Neuronal stem cell (in vitro differentiated cells): ENCODE measurements at regions not wholly inside any gene's neighbourhood (a gene's known extent, or its start where the extent isn't known, plus 50 kb on each side); places are given as distances from the start of the nearest gene placed in this dataset.

ENCODE experiments used
- DNase-seq: peaks from one replicate; pipeline ENCODE4 v3.0.0-alpha.2; 2013; ENCODE audit warnings: low spot score
- H2AFZ ChIP-seq: one replicate; pipeline ENCODE4 v1.6.1; 2013; ENCODE audit warnings: mild to moderate bottlenecking, low read length, inconsistent platforms
- H2AK5ac ChIP-seq: 2 replicates; pipeline ENCODE4 v1.6.1; 2013; ENCODE audit warnings: low read depth, mild to moderate bottlenecking, inconsistent platforms, low read length, moderate library complexity, mixed read lengths
- H2BK120ac ChIP-seq: 2 replicates; pipeline ENCODE4 v1.6.1; 2013; ENCODE audit warnings: low read depth, mild to moderate bottlenecking, inconsistent platforms, low read length, moderate library complexity, mixed read lengths
- H2BK12ac ChIP-seq: one replicate; pipeline ENCODE4 v1.6.1; 2013; ENCODE audit warnings: low read length, inconsistent platforms
- H2BK15ac ChIP-seq: 2 replicates; pipeline ENCODE4 v1.6.1; 2013; ENCODE audit warnings: mild to moderate bottlenecking, low read length, inconsistent platforms, mixed read lengths
- H2BK5ac ChIP-seq: one replicate; pipeline ENCODE4 v1.6.1; 2013; ENCODE audit warnings: inconsistent platforms, mild to moderate bottlenecking, low read length, moderate library complexity
- H3K14ac ChIP-seq: one replicate; pipeline ENCODE4 v1.6.1; 2013; ENCODE audit warnings: low read length, inconsistent platforms
- H3K18ac ChIP-seq: 2 replicates; pipeline ENCODE4 v1.6.1; 2013; ENCODE audit warnings: low read length, inconsistent platforms
- H3K23ac ChIP-seq: 2 replicates; pipeline ENCODE4 v1.6.1; 2013; ENCODE audit warnings: low read depth, mild to moderate bottlenecking, mixed read lengths, low read length, inconsistent platforms; ENCODE audit not compliant: poor library complexity
- H3K27ac ChIP-seq: replicated peaks from 3 replicates; pipeline ENCODE4 v1.5.1; 2013; ENCODE audit warnings: low read length, inconsistent platforms
- H3K27me3 ChIP-seq, 3 experiments: 2 replicates each; pipeline ENCODE4 v1.6.1; 2013; ENCODE audit warnings: low read length in 3 of 3, mild to moderate bottlenecking in 2 of 3, inconsistent platforms in 1 of 3, low read depth in 1 of 3, mixed read lengths in 1 of 3, moderate library complexity in 1 of 3; ENCODE audit not compliant: control insufficient read depth in 3 of 3, insufficient read depth in 3 of 3
- H3K36me3 ChIP-seq, 2 donors: replicated peaks in 1 of 2; 2 replicates each; pipeline ENCODE4 v1.6.1; 2013; ENCODE audit warnings: low read length in 2 of 2; ENCODE audit not compliant: control insufficient read depth in 2 of 2, insufficient read depth in 2 of 2
- H3K4ac ChIP-seq: 2 replicates; pipeline ENCODE4 v1.6.1; 2013; ENCODE audit warnings: inconsistent platforms, mild to moderate bottlenecking, low read length, moderate library complexity
- H3K4me1 ChIP-seq, 2 donors: 1 replicate in 1 of 2; 2 replicates in 1 of 2; pipeline ENCODE4 v1.6.1; 2013; ENCODE audit warnings: low read length in 2 of 2, low read depth in 1 of 2; ENCODE audit not compliant: control insufficient read depth in 2 of 2, insufficient read depth in 1 of 2
- H3K4me2 ChIP-seq: one replicate; pipeline ENCODE4 v1.6.1; 2013; ENCODE audit warnings: mild to moderate bottlenecking, low read length, inconsistent platforms; ENCODE audit not compliant: insufficient read depth, poor library complexity, severe bottlenecking
- H3K4me3 ChIP-seq, 2 donors: 2 replicates each; pipeline ENCODE4 v1.5.1; 2013; ENCODE audit warnings: low read length in 2 of 2, mild to moderate bottlenecking in 2 of 2, inconsistent platforms in 1 of 2, moderate library complexity in 1 of 2
- H3K79me1 ChIP-seq: one replicate; pipeline ENCODE4 v1.6.1; 2013; ENCODE audit warnings: low read depth, mild to moderate bottlenecking, inconsistent platforms, low read length, moderate library complexity
- H3K9ac ChIP-seq: one replicate; pipeline ENCODE4 v1.6.1; 2013; ENCODE audit warnings: mild to moderate bottlenecking, low read depth, low read length, inconsistent platforms; ENCODE audit not compliant: poor library complexity
- H3K9me3 ChIP-seq, 2 donors: replicated peaks in 1 of 2; 2 replicates each; pipeline versions ENCODE3 to v1.6.1; 2013; ENCODE audit warnings: low read length in 2 of 2, mild to moderate bottlenecking in 2 of 2, inconsistent platforms in 1 of 2, low read depth in 1 of 2, mixed read lengths in 1 of 2, moderate library complexity in 1 of 2; ENCODE audit not compliant: control insufficient read depth in 2 of 2, insufficient read depth in 1 of 2
- H4K8ac ChIP-seq: one replicate; pipeline ENCODE4 v1.6.1; 2013; ENCODE audit warnings: low read depth, mild to moderate bottlenecking, inconsistent platforms, low read length, moderate library complexity
- H4K91ac ChIP-seq: one replicate; pipeline ENCODE4 v1.6.1; 2013; ENCODE audit warnings: low read length, low read depth, mild to moderate bottlenecking, inconsistent platforms; ENCODE audit not compliant: poor library complexity
- WGBS, 2 donors: extraction: QIAGEN DNeasy Blood & Tissue Kit; methylation state at CpG; one replicate each; pipeline ENCODE4 v1.1.7; 2013; ENCODE audit warnings: missing lambda C conversion rate in 2 of 2, mixed read lengths in 1 of 2; ENCODE audit not compliant: insufficient read length in 2 of 2, insufficient replicate concordance in 1 of 2; ENCODE audit errors: extremely low coverage in 2 of 2; 5-methylcytosine and 5-hydroxymethylcytosine counted together

DNA sequence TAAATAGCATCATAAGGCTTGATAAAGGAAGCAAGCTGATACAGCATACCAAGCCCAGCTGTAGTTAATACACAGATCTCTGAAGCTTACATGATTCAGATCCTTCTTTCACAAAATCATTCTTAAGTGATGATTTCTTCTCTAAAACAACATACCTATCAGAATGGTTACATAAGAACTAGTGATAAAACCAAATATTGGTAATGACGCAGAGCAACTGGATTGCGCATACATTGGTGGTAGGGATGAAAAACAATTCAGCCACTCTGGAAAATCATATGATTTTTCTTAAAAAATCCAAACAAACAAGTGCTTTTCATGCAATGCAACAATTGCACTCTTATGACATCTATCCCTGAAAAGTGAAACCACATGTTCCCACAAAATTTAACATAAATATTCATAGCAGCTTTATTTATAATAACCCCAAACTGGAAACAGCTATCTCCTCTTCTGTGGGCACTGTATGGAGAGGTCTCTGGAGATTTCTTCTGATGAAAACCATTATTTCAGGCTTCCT lies 153.6 kb upstream of the DSEL start:
- no peak for DNase-seq
- H2AFZ ChIP-seq, result no peak overlapping the region
- no peaks in the 10 kb centered on the region for H3K27me3 ChIP-seq
- no peak overlapping the region for H3K14ac ChIP-seq
- no peak overlapping the region for H3K4me2 ChIP-seq
- no peak overlapping the region for H3K27ac ChIP-seq
- no peak overlapping the region for H2BK12ac ChIP-seq
- no peak overlapping the region for H2BK120ac ChIP-seq
- no peaks in the 10 kb centered on the region for H3K79me1 ChIP-seq
- no peak overlapping the region for H4K91ac ChIP-seq
- peaks cover 0 to 3% of the 10 kb centered on the region in 2 donors for H3K4me1 ChIP-seq
- H3K9me3 ChIP-seq, result peaks cover 0 to 3% of the 10 kb centered on the region in 2 donors
- WGBS, 2 donors, result no CpG with 5 or more reads among the region's 2 CpGs
- no peak overlapping the region for H2BK15ac ChIP-seq
- H2BK5ac ChIP-seq, result no peak overlapping the region
- H3K4me3 ChIP-seq, result no peak overlapping the region
- no peak overlapping the region for H3K18ac ChIP-seq
- no peak overlapping the region for H3K23ac ChIP-seq
- no peaks in the 10 kb centered on the region for H3K36me3 ChIP-seq
- no peak overlapping the region for H2AK5ac ChIP-seq
- H3K9ac ChIP-seq, result no peak overlapping the region
- H4K8ac ChIP-seq, result no peak overlapping the region
- no peak overlapping the region for H3K4ac ChIP-seq

DNA sequence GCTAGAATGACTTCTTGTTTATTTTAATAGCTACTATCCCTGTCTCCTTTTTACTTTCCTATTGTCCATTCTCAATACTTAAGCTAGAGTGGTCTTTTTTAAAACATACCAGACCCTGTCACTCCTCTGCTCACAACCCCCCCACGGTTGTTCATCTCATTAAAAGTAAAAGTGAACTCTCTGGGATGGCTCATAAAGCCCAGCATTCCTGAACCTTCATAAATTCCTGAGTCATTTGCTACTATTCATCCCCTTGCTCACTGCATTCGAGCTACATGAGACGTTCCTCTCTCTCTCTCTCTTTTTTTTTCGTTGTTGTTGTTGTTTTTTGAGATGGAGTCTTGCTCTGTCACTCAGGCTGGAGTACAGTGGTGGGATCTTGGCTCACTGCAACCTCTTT lies 148.7 kb upstream of the DSEL start:
- Histone ChIP-seq H3K36me3 (no peaks in the 10 kb centered on the region), H3K23ac (no peak overlapping the region), H3K4me2 (no peak overlapping the region), H4K91ac (no peak overlapping the region), H2BK120ac (no peak overlapping the region), H3K27ac (no peak overlapping the region), H3K4ac (no peak overlapping the region), H3K18ac (no peak overlapping the region), H2AFZ (no peak overlapping the region), H3K79me1 (no peaks in the 10 kb centered on the region), H3K9ac (no peak overlapping the region), H2BK5ac (no peak overlapping the region), H3K9me3 (peaks cover 0 to 3% of the 10 kb centered on the region in 2 donors), H2BK15ac (no peak overlapping the region), H4K8ac (no peak overlapping the region), H3K14ac (no peak overlapping the region), H3K27me3 (no peaks in the 10 kb centered on the region), H2BK12ac (no peak overlapping the region), H2AK5ac (no peak overlapping the region), H3K4me3 (no peak overlapping the region), H3K4me1 (peaks cover 0 to 3% of the 10 kb centered on the region in 2 donors)
- no CpG with 5 or more reads among the region's 4 CpGs for WGBS, 2 donors
- peak; percentile 5 for DNase-seq

DNA sequence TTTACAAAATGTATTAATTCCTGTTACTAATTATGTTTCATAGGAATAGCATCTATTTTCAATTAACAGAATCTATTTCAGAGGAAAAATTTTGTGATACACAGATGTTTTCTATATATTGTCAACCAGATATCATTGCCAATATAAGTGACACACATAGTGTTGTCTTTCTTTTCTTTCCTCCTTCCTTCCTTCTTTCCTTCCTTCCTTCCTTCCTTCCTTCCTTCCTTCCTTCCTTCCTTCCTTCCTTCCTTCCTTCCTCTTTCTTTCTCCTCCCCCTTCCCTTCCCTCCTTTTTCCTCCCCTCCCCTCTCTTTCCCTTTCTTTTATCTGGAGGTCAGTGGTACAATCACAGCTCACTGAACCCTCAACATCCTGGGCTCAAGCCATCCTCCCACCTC lies 146.5 kb upstream of the DSEL start:
- no peak for DNase-seq
- no peak overlapping the region for H2BK12ac ChIP-seq
- no peaks in the 10 kb centered on the region for H3K79me1 ChIP-seq
- H2AFZ ChIP-seq, result no peak overlapping the region
- no peak overlapping the region for H2BK5ac ChIP-seq
- H3K4me3 ChIP-seq, result no peak overlapping the region
- H3K18ac ChIP-seq, result no peak overlapping the region
- peaks cover 0 to 3% of the 10 kb centered on the region in 2 donors for H3K4me1 ChIP-seq
- no peak overlapping the region for H4K8ac ChIP-seq
- no peak overlapping the region for H3K14ac ChIP-seq
- H3K23ac ChIP-seq, result no peak overlapping the region
- H2AK5ac ChIP-seq, result no peak overlapping the region
- no peak overlapping the region for H2BK120ac ChIP-seq
- H4K91ac ChIP-seq, result no peak overlapping the region
- H3K9ac ChIP-seq, result no peak overlapping the region
- H3K4ac ChIP-seq, result no peak overlapping the region
- no peak overlapping the region for H3K27ac ChIP-seq
- H3K9me3 ChIP-seq, result peaks cover 0 to 3% of the 10 kb centered on the region in 2 donors
- no peak overlapping the region for H3K4me2 ChIP-seq
- H3K36me3 ChIP-seq, result no peaks in the 10 kb centered on the region
- no peak overlapping the region for H2BK15ac ChIP-seq
- H3K27me3 ChIP-seq, result no peaks in the 10 kb centered on the region

DNA sequence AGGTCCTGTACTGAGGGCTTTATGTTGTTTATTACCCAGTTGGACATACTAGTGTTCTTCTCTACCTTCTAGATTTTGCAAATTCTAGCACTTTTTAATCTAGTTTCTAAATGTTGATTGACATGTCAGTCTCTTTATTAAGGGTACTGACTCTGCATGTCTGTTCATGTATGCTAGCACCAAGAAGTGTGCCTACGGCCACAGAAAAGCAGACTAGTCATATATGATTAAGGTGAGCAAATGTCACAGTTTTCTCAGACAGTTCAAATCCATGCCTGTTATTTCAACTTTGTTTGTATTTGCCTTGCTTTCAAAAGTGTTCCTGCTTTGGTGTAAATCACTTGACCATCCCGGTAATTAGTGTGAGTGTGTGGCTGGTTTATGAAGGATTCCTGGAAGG lies 145.0 kb upstream of the DSEL start:
- no peak overlapping the region for H2AFZ ChIP-seq
- no peak overlapping the region for H2BK12ac ChIP-seq
- H2BK15ac ChIP-seq, result no peak overlapping the region
- H2AK5ac ChIP-seq, result no peak overlapping the region
- peaks cover 0 to 2% of the 10 kb centered on the region in 2 donors for H3K4me1 ChIP-seq
- no peak overlapping the region for H3K4ac ChIP-seq
- H3K23ac ChIP-seq, result no peak overlapping the region
- no peak overlapping the region for H4K8ac ChIP-seq
- no peak overlapping the region for H3K4me2 ChIP-seq
- H2BK120ac ChIP-seq, result no peak overlapping the region
- no peak overlapping the region for H2BK5ac ChIP-seq
- no peaks in the 10 kb centered on the region for H3K79me1 ChIP-seq
- no peak overlapping the region for H4K91ac ChIP-seq
- no peak overlapping the region for H3K14ac ChIP-seq
- peaks cover 0 to 3% of the 10 kb centered on the region in 2 donors for H3K9me3 ChIP-seq
- H3K27me3 ChIP-seq, result no peaks in the 10 kb centered on the region
- no CpG with 5 or more reads among the region's 2 CpGs for WGBS, 2 donors
- no peak overlapping the region for H3K4me3 ChIP-seq
- no peak for DNase-seq
- no peak overlapping the region for H3K27ac ChIP-seq
- no peak overlapping the region for H3K18ac ChIP-seq
- H3K36me3 ChIP-seq, result no peaks in the 10 kb centered on the region
- H3K9ac ChIP-seq, result no peak overlapping the region
